ENCODE measurements at regions not wholly inside any gene's neighbourhood (a gene's known extent, or its start where the extent isn't known, plus 50 kb on each side); places are given as distances from the start of the nearest gene placed in this dataset.

GRCh38 chr10:44313761-44314165 is 71.1 kb downstream of the CXCL12 start:
- no peak for DNase-seq
- Histone ChIP-seq H3K9me3 (replicated peaks; ENCODE audit: control insufficient read depth, low read depth, low read length) (no peaks in the 10 kb centered on the region), H3K4me1 (ENCODE audit: control insufficient read depth, insufficient read depth, low read length) (peaks cover 33% of the 10 kb centered on the region), H3K4me3 (ENCODE audit: low read length) (no peak overlapping the region), H3K27ac (ENCODE audit: low read length) (no peak overlapping the region), H3K27me3 (ENCODE audit: control insufficient read depth, insufficient read depth, low read length) (peaks cover 5% of the 10 kb centered on the region), H3K36me3 (ENCODE audit: control insufficient read depth, insufficient read depth, low read length) (no peaks in the 10 kb centered on the region)
- no CpG with 5 or more reads among the region's 1 CpG for WGBS (ENCODE audit: insufficient coverage)

GRCh38 chr10:44312401-44312800 is 72.5 kb downstream of the CXCL12 start:
- peaks cover 33% of the 10 kb centered on the region for H3K4me1 ChIP-seq (ENCODE audit: control insufficient read depth, insufficient read depth, low read length)
- peaks cover 5% of the 10 kb centered on the region for H3K27me3 ChIP-seq (ENCODE audit: control insufficient read depth, insufficient read depth, low read length)
- WGBS (ENCODE audit: insufficient coverage): 22% methylated on average over 1 of the region's 3 CpGs
- H3K9me3 ChIP-seq (replicated peaks; ENCODE audit: control insufficient read depth, low read depth, low read length): no peaks in the 10 kb centered on the region
- H3K4me3 ChIP-seq (ENCODE audit: low read length): no peak overlapping the region
- no peak for DNase-seq
- no peak overlapping the region for H3K27ac ChIP-seq (ENCODE audit: low read length)
- H3K36me3 ChIP-seq (ENCODE audit: control insufficient read depth, insufficient read depth, low read length): no peaks in the 10 kb centered on the region

DNA sequence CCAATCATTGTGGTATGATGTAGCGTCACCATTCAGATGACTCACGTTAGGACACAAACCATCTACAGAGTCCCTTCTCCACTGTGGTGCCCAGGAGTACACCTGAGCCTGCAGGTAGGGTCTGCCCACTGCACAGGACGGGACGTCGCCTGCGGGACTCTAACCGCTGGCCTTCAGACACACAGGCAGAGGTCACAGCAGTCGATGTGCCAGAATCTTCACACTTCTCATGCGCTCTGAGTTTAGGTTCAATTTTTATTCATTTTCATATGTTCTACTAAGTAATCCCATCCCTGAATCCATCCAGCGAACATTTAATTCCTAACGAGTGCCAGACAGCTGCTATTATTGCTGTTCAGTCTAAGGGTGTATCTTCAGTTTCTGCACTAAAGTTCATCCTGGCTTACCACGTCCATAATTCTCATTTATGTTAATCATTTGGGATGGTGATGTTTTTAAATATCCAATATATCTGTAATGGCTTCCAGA is 73.3 kb downstream of the CXCL12 start:
- H3K27ac ChIP-seq (ENCODE audit: low read length): peak overlapping the region; percentile 16
- WGBS (ENCODE audit: insufficient coverage): no CpG with 5 or more reads among the region's 12 CpGs
- peak; percentile 79 for DNase-seq
- H3K4me3 ChIP-seq (ENCODE audit: low read length): no peak overlapping the region
- no peaks in the 10 kb centered on the region for H3K36me3 ChIP-seq (ENCODE audit: control insufficient read depth, insufficient read depth, low read length)
- peaks cover 5% of the 10 kb centered on the region for H3K27me3 ChIP-seq (ENCODE audit: control insufficient read depth, insufficient read depth, low read length)
- H3K9me3 ChIP-seq (replicated peaks; ENCODE audit: control insufficient read depth, low read depth, low read length): no peaks in the 10 kb centered on the region
- H3K4me1 ChIP-seq (ENCODE audit: control insufficient read depth, insufficient read depth, low read length): peaks cover 33% of the 10 kb centered on the region

DNA sequence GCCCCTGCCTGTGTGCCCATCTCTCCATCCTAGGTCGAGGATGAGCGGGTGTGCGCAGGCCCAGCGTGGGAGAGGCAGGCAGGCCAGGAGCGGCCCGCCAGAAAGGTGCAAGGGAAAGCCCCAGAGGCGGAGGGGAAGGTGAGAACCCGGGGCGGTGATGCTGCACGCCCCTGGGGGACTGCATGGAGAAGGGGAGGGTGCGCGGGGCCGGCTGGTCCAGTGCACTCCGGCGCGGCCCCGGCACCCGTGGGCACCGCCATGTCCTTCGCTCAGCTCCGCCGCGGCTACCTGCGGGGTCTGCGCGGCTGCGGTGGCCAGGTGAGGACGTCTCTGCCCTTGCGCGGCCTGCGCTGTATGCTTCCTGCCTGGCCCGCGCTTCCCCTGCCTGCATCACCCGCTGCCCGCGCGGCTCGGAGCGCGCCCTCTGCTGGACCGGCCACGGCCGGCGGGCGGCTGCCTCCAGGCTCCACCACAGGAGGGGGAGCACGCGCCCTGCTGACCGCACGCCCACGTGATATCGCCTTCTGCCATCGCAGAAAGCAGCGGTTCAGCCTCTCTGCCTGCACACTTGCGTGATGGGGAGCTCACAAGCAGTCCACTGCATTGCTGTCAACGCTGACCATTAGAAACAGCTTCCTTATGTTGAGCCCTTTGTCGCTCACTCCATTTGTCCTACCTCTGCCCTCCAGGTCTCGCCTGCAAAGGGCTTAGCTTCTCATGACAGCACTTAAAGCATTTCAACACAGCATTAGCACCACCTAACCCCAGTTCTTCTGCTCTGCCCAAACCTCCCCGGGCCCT is 73.9 kb downstream of the CXCL12 start:
- H3K36me3 ChIP-seq (ENCODE audit: control insufficient read depth, insufficient read depth, low read length): no peaks in the 10 kb centered on the region
- H3K27me3 ChIP-seq (ENCODE audit: control insufficient read depth, insufficient read depth, low read length): peaks cover 5% of the 10 kb centered on the region
- DNase-seq: peak; percentile 94
- no peaks in the 10 kb centered on the region for H3K9me3 ChIP-seq (replicated peaks; ENCODE audit: control insufficient read depth, low read depth, low read length)
- peak overlapping the region; percentile 34 for H3K4me3 ChIP-seq (ENCODE audit: low read length)
- H3K27ac ChIP-seq (ENCODE audit: low read length): peak overlapping the region; percentile 10
- peaks cover 33% of the 10 kb centered on the region for H3K4me1 ChIP-seq (ENCODE audit: control insufficient read depth, insufficient read depth, low read length)
- WGBS (ENCODE audit: insufficient coverage): 4% methylated on average over 52 of the region's 58 CpGs

- Histone ChIP-seq H3K36me3 (ENCODE audit: control insufficient read depth, insufficient read depth, low read length) (no peaks in the 10 kb centered on the region), H3K27ac (ENCODE audit: low read length) (no peak overlapping the region), H3K9me3 (replicated peaks; ENCODE audit: control insufficient read depth, low read depth, low read length) (no peaks in the 10 kb centered on the region), H3K4me1 (ENCODE audit: control insufficient read depth, insufficient read depth, low read length) (peaks cover 32% of the 10 kb centered on the region), H3K4me3 (ENCODE audit: low read length) (no peak overlapping the region), H3K27me3 (ENCODE audit: control insufficient read depth, insufficient read depth, low read length) (peaks cover 5% of the 10 kb centered on the region)
- no peak for DNase-seq
- WGBS (ENCODE audit: insufficient coverage): 88% methylated on average over 28 of the region's 32 CpGs
These were observed 74.7 kb downstream of the CXCL12 start for GRCh38 chr10:44309939-44310761.

DNA sequence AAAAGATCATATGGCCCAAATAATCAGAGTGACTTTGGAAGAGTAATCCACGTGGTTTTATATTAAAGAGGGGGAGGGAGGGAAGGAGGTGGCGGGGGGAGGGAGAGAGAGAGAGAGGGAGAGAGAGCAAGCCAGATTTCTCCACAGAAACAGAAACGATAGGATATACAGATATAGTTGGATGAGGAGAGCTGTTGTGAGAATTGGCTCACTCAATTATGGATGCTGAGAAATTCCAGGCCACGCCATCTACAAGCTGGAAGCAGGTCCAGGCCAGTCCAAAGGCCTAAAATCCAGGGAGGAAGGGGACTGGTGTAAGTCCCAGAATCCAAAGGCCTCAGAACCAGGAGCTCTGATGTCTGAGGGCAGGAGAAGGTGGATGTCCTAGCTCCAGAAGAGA is 75.5 kb downstream of the CXCL12 start:
- Histone ChIP-seq H3K4me1 (ENCODE audit: control insufficient read depth, insufficient read depth, low read length) (peaks cover 26% of the 10 kb centered on the region), H3K27ac (ENCODE audit: low read length) (no peak overlapping the region), H3K27me3 (ENCODE audit: control insufficient read depth, insufficient read depth, low read length) (peaks cover 3% of the 10 kb centered on the region), H3K4me3 (ENCODE audit: low read length) (no peak overlapping the region), H3K9me3 (replicated peaks; ENCODE audit: control insufficient read depth, low read depth, low read length) (no peaks in the 10 kb centered on the region), H3K36me3 (ENCODE audit: control insufficient read depth, insufficient read depth, low read length) (no peaks in the 10 kb centered on the region)
- 53% methylated on average over 3 of the region's 4 CpGs for WGBS (ENCODE audit: insufficient coverage)
- DNase-seq: no peak

GRCh38 chr10:44308935-44309334 is 76.0 kb downstream of the CXCL12 start:
- no peaks in the 10 kb centered on the region for H3K9me3 ChIP-seq (replicated peaks; ENCODE audit: control insufficient read depth, low read depth, low read length)
- WGBS (ENCODE audit: insufficient coverage): 93% methylated on average over 2 of the region's 4 CpGs
- no peak overlapping the region for H3K4me3 ChIP-seq (ENCODE audit: low read length)
- no peaks in the 10 kb centered on the region for H3K36me3 ChIP-seq (ENCODE audit: control insufficient read depth, insufficient read depth, low read length)
- no peak for DNase-seq
- peaks cover 22% of the 10 kb centered on the region for H3K4me1 ChIP-seq (ENCODE audit: control insufficient read depth, insufficient read depth, low read length)
- H3K27ac ChIP-seq (ENCODE audit: low read length): no peak overlapping the region
- peaks cover 3% of the 10 kb centered on the region for H3K27me3 ChIP-seq (ENCODE audit: control insufficient read depth, insufficient read depth, low read length)

- no peaks in the 10 kb centered on the region for H3K9me3 ChIP-seq (replicated peaks; ENCODE audit: control insufficient read depth, low read depth, low read length)
- no peak overlapping the region for H3K4me3 ChIP-seq (ENCODE audit: low read length)
- no peaks in the 10 kb centered on the region for H3K36me3 ChIP-seq (ENCODE audit: control insufficient read depth, insufficient read depth, low read length)
- 69% methylated on average over 2 of the region's 3 CpGs for WGBS (ENCODE audit: insufficient coverage)
- H3K4me1 ChIP-seq (ENCODE audit: control insufficient read depth, insufficient read depth, low read length): peaks cover 18% of the 10 kb centered on the region
- DNase-seq: no peak
- peaks cover 3% of the 10 kb centered on the region for H3K27me3 ChIP-seq (ENCODE audit: control insufficient read depth, insufficient read depth, low read length)
- H3K27ac ChIP-seq (ENCODE audit: low read length): no peak overlapping the region
These were observed 77.2 kb downstream of the CXCL12 start for GRCh38 chr10:44307691-44308090.

DNA sequence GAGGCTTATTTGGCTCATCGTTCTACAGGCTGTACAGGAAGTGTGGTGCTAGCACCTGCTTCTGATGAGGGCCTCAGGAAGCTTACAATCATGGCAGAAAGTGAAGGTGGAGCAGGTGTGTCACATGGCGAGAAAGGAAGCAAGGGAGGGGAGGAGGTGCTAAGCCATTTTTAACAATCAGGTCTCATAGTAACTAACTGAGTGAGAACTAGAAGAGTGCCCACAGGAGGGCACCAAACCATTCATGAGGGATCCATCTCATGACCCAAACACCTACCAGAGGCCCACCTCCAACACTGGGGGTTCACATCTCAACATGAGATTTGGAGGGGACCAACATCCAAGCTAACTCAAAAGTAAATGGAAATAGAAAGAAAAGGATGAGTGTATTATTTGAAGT is 78.1 kb downstream of the CXCL12 start:
- Histone ChIP-seq H3K4me1 (ENCODE audit: control insufficient read depth, insufficient read depth, low read length) (peaks cover 18% of the 10 kb centered on the region), H3K27me3 (ENCODE audit: control insufficient read depth, insufficient read depth, low read length) (peaks cover 3% of the 10 kb centered on the region), H3K36me3 (ENCODE audit: control insufficient read depth, insufficient read depth, low read length) (no peaks in the 10 kb centered on the region), H3K4me3 (ENCODE audit: low read length) (no peak overlapping the region), H3K27ac (ENCODE audit: low read length) (no peak overlapping the region), H3K9me3 (replicated peaks; ENCODE audit: control insufficient read depth, low read depth, low read length) (no peaks in the 10 kb centered on the region)
- 69% methylated on average over 2 of the region's 2 CpGs for WGBS (ENCODE audit: insufficient coverage)
- no peak for DNase-seq

DNA sequence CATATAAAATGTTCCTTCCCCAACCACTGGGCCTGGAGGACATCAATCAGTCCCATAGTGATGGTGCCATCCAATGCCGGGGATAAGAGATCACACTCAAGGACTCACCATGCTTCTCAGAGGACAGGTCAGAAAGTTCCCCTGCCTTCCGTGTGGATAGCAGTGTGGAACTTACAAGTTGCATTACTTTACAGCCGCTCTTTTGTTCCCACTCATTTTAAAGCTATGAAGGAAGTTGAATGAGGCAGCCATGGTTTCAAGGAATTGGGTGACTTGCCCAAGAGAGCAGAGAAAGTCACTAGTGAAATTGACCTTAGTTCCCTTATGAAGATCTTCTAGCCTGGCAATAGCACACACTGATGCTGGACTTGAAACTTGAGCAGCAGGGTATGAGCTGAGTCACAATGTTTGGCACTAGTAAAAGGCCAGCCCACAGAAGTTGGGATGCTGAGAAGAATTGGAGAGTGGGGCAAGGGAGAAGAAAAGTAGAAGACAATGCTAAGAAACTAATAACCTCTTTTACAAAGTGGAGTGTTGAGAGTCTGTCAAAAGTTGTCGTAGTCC is 78.7 kb downstream of the CXCL12 start:
- DNase-seq: no peak
- WGBS (ENCODE audit: insufficient coverage): no CpG with 5 or more reads among the region's 4 CpGs
- Histone ChIP-seq H3K4me1 (ENCODE audit: control insufficient read depth, insufficient read depth, low read length) (peaks cover 19% of the 10 kb centered on the region), H3K9me3 (replicated peaks; ENCODE audit: control insufficient read depth, low read depth, low read length) (no peaks in the 10 kb centered on the region), H3K4me3 (ENCODE audit: low read length) (no peak overlapping the region), H3K27me3 (ENCODE audit: control insufficient read depth, insufficient read depth, low read length) (no peaks in the 10 kb centered on the region), H3K27ac (ENCODE audit: low read length) (no peak overlapping the region), H3K36me3 (ENCODE audit: control insufficient read depth, insufficient read depth, low read length) (no peaks in the 10 kb centered on the region)

All from muscle of leg (tissue), 3 donors.